CD14-positive monocyte (primary cell): ENCODE measurements at regions not wholly inside any gene's neighbourhood (a gene's known extent, or its start where the extent isn't known, plus 50 kb on each side); places are given as distances from the start of the nearest gene placed in this dataset.

ENCODE experiments used
- DNase-seq, 3 donors: peaks; one replicate each; pipeline ENCODE4 v3.0.0-alpha.2; 2011 to 2022
- H2AFZ ChIP-seq: 2 replicates; pipeline ENCODE4 v1.6.0; 2012; ENCODE audit warnings: mild to moderate bottlenecking, low read depth, low read length, inconsistent platforms; ENCODE audit not compliant: insufficient read depth, poor library complexity, severe bottlenecking
- H3K27ac ChIP-seq, 2 donors: 1 replicate in 1 of 2; 2 replicates in 1 of 2; pipeline ENCODE4 v1.5.1; 2012 to 2013; ENCODE audit warnings: low read length in 2 of 2, control low read depth in 1 of 2, inconsistent platforms in 1 of 2, low read depth in 1 of 2, mild to moderate bottlenecking in 1 of 2
- H3K27me3 ChIP-seq, 2 donors: one replicate each; pipeline versions ENCODE4 v1.6.0 to v1.6.1; 2011 to 2013; ENCODE audit warnings: low read length in 2 of 2; ENCODE audit not compliant: control insufficient read depth in 2 of 2, insufficient read depth in 2 of 2
- H3K36me3 ChIP-seq, 2 donors: replicated peaks in 1 of 2; 1 replicate in 1 of 2; 2 replicates in 1 of 2; pipeline versions ENCODE4 v1.5.1 to v1.6.1; 2012 to 2013; ENCODE audit warnings: low read length in 2 of 2, control low read depth in 1 of 2, inconsistent platforms in 1 of 2, mild to moderate bottlenecking in 1 of 2; ENCODE audit not compliant: insufficient read depth in 2 of 2, control insufficient read depth in 1 of 2
- H3K4me1 ChIP-seq, 2 donors: 1 replicate in 1 of 2; 2 replicates in 1 of 2; pipeline versions ENCODE4 v1.5.1 to v1.6.1; 2012 to 2013; ENCODE audit warnings: low read length in 2 of 2, control low read depth in 1 of 2, inconsistent platforms in 1 of 2, mild to moderate bottlenecking in 1 of 2, moderate library complexity in 1 of 2; ENCODE audit not compliant: insufficient read depth in 2 of 2, control insufficient read depth in 1 of 2
- H3K4me2 ChIP-seq: replicated peaks from 2 replicates; pipeline ENCODE3; 2012; ENCODE audit warnings: low read length, moderate library complexity, mild to moderate bottlenecking; ENCODE audit not compliant: poor library complexity, severe bottlenecking; ENCODE audit errors: extremely low read depth
- H3K4me3 ChIP-seq, 3 experiments: fragments of 200-600 bp in 1 of 3; sonication (generic) in 1 of 3; replicated peaks in 1 of 3; 1 replicate in 2 of 3; 2 replicates in 1 of 3; pipeline ENCODE4 v1.5.1; 2011 to 2013; ENCODE audit warnings: low read length in 3 of 3, mild to moderate bottlenecking in 3 of 3, control low read depth in 2 of 3, low read depth in 2 of 3, inconsistent platforms in 1 of 3, moderate library complexity in 1 of 3
- H3K79me2 ChIP-seq: 2 replicates; pipeline ENCODE4 v1.6.0; 2012; ENCODE audit warnings: mild to moderate bottlenecking, control low read depth, inconsistent platforms, low read length, moderate library complexity; ENCODE audit not compliant: insufficient read depth
- H3K9ac ChIP-seq: 2 replicates; pipeline ENCODE4 v1.6.0; 2017; ENCODE audit warnings: low read length, mild to moderate bottlenecking; ENCODE audit not compliant: insufficient read depth, poor library complexity, severe bottlenecking
- H3K9me3 ChIP-seq, 2 donors: replicated peaks in 1 of 2; 1 replicate in 1 of 2; 2 replicates in 1 of 2; pipeline versions ENCODE4 v1.5.1 to v1.6.1; 2012 to 2013; ENCODE audit warnings: low read length in 2 of 2, control low read depth in 1 of 2; ENCODE audit not compliant: control insufficient read depth in 1 of 2, insufficient read depth in 1 of 2
- H4K20me1 ChIP-seq: 2 replicates; pipeline ENCODE4 v1.6.0; 2012; ENCODE audit warnings: mild to moderate bottlenecking, low read length, control low read depth, moderate library complexity; ENCODE audit not compliant: insufficient read depth
- H3K27ac Mint-ChIP-seq, 7 donors: one replicate each; pipeline ENCODE4 v1.8.0; 2020; ENCODE audit warnings: mild to moderate bottlenecking in 7 of 7, mixed read lengths in 7 of 7, moderate library complexity in 6 of 7, inconsistent platforms in 2 of 7
- H3K27me3 Mint-ChIP-seq, 3 donors: one replicate each; pipeline ENCODE4 v1.8.0; 2021 to 2022; ENCODE audit warnings: low read depth in 3 of 3, mild to moderate bottlenecking in 3 of 3, mixed read lengths in 3 of 3, moderate library complexity in 3 of 3, inconsistent platforms in 1 of 3
- H3K36me3 Mint-ChIP-seq, 2 donors: one replicate each; pipeline ENCODE4 v1.8.0; 2020; ENCODE audit warnings: mixed read lengths in 2 of 2, inconsistent platforms in 1 of 2, mild to moderate bottlenecking in 1 of 2
- H3K4me1 Mint-ChIP-seq: one replicate; pipeline ENCODE4 v1.8.0; 2020; ENCODE audit warnings: mild to moderate bottlenecking, mixed read lengths
- H3K4me3 Mint-ChIP-seq, 2 donors: one replicate each; pipeline ENCODE4 v1.8.0; 2020; ENCODE audit warnings: mild to moderate bottlenecking in 2 of 2, mixed read lengths in 2 of 2, moderate library complexity in 1 of 2
- H3K9me3 Mint-ChIP-seq, 7 donors: one replicate each; pipeline ENCODE4 v1.8.0; 2020 to 2022; ENCODE audit warnings: mixed read lengths in 7 of 7, mild to moderate bottlenecking in 6 of 7, moderate library complexity in 6 of 7, inconsistent platforms in 2 of 7
- WGBS: methylation state at CpG from one replicate; pipeline ENCODE4 v1.1.5; 2013; ENCODE audit warnings: missing lambda C conversion rate; ENCODE audit not compliant: insufficient coverage; 5-methylcytosine and 5-hydroxymethylcytosine counted together
- intact Hi-C, 2 donors: fragments of 100-400 bp; cut with micrococcal nuclease; formaldehyde crosslinking; loops; one replicate each; pipeline versions ENCODE4 v1.15.0 to v1.15.1; 2023
- TF ChIP-seq, protein P1 (sequence below): fragments of 200-600 bp; IDR thresholded peaks from one replicate; pipeline ENCODE4 v1.8.0; 2022; ENCODE audit warnings: antibody characterized with exemption, mild to moderate bottlenecking

GRCh38 chr5:26034813-26035212, 1003.6 kb downstream of the CDH9 start:
- no peak for DNase-seq
- WGBS = 70% methylated on average over 2 of the region's 2 CpGs
- H3K4me3 ChIP-seq = no peak overlapping the region
- Mint-ChIP-seq H3K27me3 (peaks cover 0 to 3% (median 0%) of the 10 kb centered on the region in 3 donors), H3K4me1 (no peaks in the 10 kb centered on the region), H3K27ac (no peak overlapping the region), H3K36me3 (no peaks in the 10 kb centered on the region), H3K4me3 (no peak overlapping the region), H3K9me3 (peaks cover 0 to 4% (median 1%) of the 10 kb centered on the region in 7 donors)
- no peak overlapping the region for H2AFZ ChIP-seq
- no peaks in the 10 kb centered on the region for H3K36me3 ChIP-seq
- intact Hi-C loops = no loop called here
- H3K9ac ChIP-seq = no peak overlapping the region
- no peaks in the 10 kb centered on the region for H3K79me2 ChIP-seq
- TF ChIP-seq, protein P1, sequence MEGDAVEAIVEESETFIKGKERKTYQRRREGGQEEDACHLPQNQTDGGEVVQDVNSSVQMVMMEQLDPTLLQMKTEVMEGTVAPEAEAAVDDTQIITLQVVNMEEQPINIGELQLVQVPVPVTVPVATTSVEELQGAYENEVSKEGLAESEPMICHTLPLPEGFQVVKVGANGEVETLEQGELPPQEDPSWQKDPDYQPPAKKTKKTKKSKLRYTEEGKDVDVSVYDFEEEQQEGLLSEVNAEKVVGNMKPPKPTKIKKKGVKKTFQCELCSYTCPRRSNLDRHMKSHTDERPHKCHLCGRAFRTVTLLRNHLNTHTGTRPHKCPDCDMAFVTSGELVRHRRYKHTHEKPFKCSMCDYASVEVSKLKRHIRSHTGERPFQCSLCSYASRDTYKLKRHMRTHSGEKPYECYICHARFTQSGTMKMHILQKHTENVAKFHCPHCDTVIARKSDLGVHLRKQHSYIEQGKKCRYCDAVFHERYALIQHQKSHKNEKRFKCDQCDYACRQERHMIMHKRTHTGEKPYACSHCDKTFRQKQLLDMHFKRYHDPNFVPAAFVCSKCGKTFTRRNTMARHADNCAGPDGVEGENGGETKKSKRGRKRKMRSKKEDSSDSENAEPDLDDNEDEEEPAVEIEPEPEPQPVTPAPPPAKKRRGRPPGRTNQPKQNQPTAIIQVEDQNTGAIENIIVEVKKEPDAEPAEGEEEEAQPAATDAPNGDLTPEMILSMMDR = no peak
- H3K9me3 ChIP-seq = peaks cover 0 to 5% of the 10 kb centered on the region in 2 donors
- H3K4me1 ChIP-seq = no peaks in the 10 kb centered on the region
- H3K27me3 ChIP-seq = no peaks in the 10 kb centered on the region
- H3K4me2 ChIP-seq = no peak overlapping the region
- no peaks in the 10 kb centered on the region for H4K20me1 ChIP-seq
- H3K27ac ChIP-seq = no peak overlapping the region

DNA sequence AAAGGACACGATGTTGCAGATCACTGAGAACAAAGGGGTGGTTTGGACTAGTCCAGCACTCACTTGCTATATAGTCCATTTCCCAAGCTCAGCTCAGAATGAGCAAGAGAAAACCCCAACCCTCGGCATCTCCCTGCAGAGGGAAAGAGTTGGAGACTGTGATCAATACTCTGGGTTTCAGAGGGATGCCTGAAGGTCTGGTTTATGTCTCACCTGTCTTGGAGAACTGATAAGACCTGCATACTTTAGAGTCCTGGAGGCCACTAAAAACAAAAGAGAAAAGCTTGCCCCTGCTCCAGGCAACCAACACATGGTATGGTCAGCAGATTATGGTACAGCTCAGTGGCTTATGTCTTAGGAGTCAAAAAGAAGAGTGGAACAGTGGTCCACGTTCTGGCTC, 1006.9 kb downstream of the CDH9 start:
- H3K36me3 ChIP-seq = no peaks in the 10 kb centered on the region
- no peaks in the 10 kb centered on the region for H3K27me3 ChIP-seq
- 50% methylated on average over 1 of the region's 3 CpGs for WGBS
- Mint-ChIP-seq H3K36me3 (no peaks in the 10 kb centered on the region), H3K27ac (no peak overlapping the region), H3K9me3 (peaks cover 0 to 7% (median 0%) of the 10 kb centered on the region in 7 donors), H3K4me3 (no peak overlapping the region), H3K27me3 (peaks cover 0 to 3% (median 0%) of the 10 kb centered on the region in 3 donors), H3K4me1 (no peaks in the 10 kb centered on the region)
- no peaks in the 10 kb centered on the region for H4K20me1 ChIP-seq
- H3K9ac ChIP-seq = no peak overlapping the region
- H2AFZ ChIP-seq = no peak overlapping the region
- no peak overlapping the region for H3K4me3 ChIP-seq
- H3K79me2 ChIP-seq = no peaks in the 10 kb centered on the region
- TF ChIP-seq, protein P1 = no peak
- DNase-seq = no peak
- intact Hi-C loops = no loop called here
- peaks cover 0 to 10% of the 10 kb centered on the region in 2 donors for H3K9me3 ChIP-seq
- H3K27ac ChIP-seq = no peak overlapping the region
- H3K4me1 ChIP-seq = no peaks in the 10 kb centered on the region
- H3K4me2 ChIP-seq = no peak overlapping the region
